Calu3 (cell line): ENCODE measurements at regions not wholly inside any gene's neighbourhood (a gene's known extent, or its start where the extent isn't known, plus 50 kb on each side); places are given as distances from the start of the nearest gene placed in this dataset.

Experiments used
- BruUV-seq: library from RNA; stranded (reverse); fragments of 400-500 nt; replicated peaks from 2 replicates; lab custom pipeline; 2021; lab: Mats Ljungman, UMichigan
- CTCF ChIA-PET: fragments of 300-600 bp; sonication (Branson Sonifier 250); formaldehyde crosslinking; loops from one replicate; lab custom pipeline; 2022; ENCODE audit warnings: antibody characterized with exemption; lab: Charles Lee
- DNase-seq: peaks from one replicate; pipeline ENCODE4 v3.0.0; 2022
- H3K27ac Mint-ChIP-seq: one replicate; pipeline ENCODE4 v1.8.0; 2022; ENCODE audit warnings: mixed read lengths; ENCODE audit not compliant: unreplicated experiment
- H3K27me3 Mint-ChIP-seq: one replicate; pipeline ENCODE4 v1.8.0; 2022; ENCODE audit warnings: mixed read lengths; ENCODE audit not compliant: unreplicated experiment
- H3K36me3 Mint-ChIP-seq: one replicate; pipeline ENCODE4 v1.8.0; 2022; ENCODE audit warnings: mild to moderate bottlenecking, moderate library complexity, mixed read lengths; ENCODE audit not compliant: insufficient read depth, unreplicated experiment
- H3K4me1 Mint-ChIP-seq: one replicate; pipeline ENCODE4 v1.8.0; 2022; ENCODE audit warnings: mild to moderate bottlenecking, low read depth, mixed read lengths; ENCODE audit not compliant: unreplicated experiment
- H3K4me3 Mint-ChIP-seq: one replicate; pipeline ENCODE4 v1.8.0; 2022; ENCODE audit warnings: mild to moderate bottlenecking, low read depth, moderate library complexity, mixed read lengths; ENCODE audit not compliant: unreplicated experiment
- H3K9me3 Mint-ChIP-seq: one replicate; pipeline ENCODE4 v1.8.0; 2022; ENCODE audit warnings: low read depth, mixed read lengths; ENCODE audit not compliant: unreplicated experiment
- intact Hi-C: fragments of 100-400 bp; cut with micrococcal nuclease; formaldehyde crosslinking; loops from one replicate; pipeline ENCODE4 v1.10.0; 2022; ENCODE audit not compliant: unreplicated experiment
- TF ChIP-seq, protein P1 (sequence below): fragments of 200-600 bp; IDR thresholded peaks from one replicate; pipeline ENCODE4 v1.8.0; 2022; ENCODE audit warnings: antibody characterized with exemption; ENCODE audit not compliant: unreplicated experiment

DNA sequence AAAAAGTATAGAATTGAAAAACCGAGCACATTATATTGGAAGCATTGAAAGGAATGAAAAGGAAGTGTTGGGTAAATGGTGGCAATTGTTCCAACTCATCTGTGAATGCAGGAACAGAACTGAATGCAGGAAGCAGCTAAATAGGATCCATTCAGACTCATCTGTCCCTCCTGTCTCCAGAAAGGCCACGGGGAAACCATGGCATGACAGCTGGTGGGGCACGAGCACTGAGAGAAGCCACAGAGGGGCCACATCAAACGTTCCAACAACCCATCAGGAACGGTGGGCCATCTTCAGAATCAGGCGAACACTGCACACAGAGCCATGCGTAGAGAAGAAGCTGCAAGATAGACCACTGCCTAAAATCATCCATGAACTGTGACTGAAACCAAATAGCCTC is 138.5 kb upstream of the SLC35G4 start:
- CTCF ChIA-PET = no interaction called here
- no peak overlapping the region for H3K27ac Mint-ChIP-seq
- intact Hi-C loops = no loop called here
- H3K9me3 Mint-ChIP-seq = peaks cover 2% of the 10 kb centered on the region
- no TSS peak for BruUV-seq
- no peak for DNase-seq
- H3K4me3 Mint-ChIP-seq = no peak overlapping the region
- TF ChIP-seq, protein P1, sequence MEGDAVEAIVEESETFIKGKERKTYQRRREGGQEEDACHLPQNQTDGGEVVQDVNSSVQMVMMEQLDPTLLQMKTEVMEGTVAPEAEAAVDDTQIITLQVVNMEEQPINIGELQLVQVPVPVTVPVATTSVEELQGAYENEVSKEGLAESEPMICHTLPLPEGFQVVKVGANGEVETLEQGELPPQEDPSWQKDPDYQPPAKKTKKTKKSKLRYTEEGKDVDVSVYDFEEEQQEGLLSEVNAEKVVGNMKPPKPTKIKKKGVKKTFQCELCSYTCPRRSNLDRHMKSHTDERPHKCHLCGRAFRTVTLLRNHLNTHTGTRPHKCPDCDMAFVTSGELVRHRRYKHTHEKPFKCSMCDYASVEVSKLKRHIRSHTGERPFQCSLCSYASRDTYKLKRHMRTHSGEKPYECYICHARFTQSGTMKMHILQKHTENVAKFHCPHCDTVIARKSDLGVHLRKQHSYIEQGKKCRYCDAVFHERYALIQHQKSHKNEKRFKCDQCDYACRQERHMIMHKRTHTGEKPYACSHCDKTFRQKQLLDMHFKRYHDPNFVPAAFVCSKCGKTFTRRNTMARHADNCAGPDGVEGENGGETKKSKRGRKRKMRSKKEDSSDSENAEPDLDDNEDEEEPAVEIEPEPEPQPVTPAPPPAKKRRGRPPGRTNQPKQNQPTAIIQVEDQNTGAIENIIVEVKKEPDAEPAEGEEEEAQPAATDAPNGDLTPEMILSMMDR = no peak
- H3K27me3 Mint-ChIP-seq = peaks cover 14% of the 10 kb centered on the region
- H3K36me3 Mint-ChIP-seq = no peaks in the 10 kb centered on the region
- no peaks in the 10 kb centered on the region for H3K4me1 Mint-ChIP-seq

DNA sequence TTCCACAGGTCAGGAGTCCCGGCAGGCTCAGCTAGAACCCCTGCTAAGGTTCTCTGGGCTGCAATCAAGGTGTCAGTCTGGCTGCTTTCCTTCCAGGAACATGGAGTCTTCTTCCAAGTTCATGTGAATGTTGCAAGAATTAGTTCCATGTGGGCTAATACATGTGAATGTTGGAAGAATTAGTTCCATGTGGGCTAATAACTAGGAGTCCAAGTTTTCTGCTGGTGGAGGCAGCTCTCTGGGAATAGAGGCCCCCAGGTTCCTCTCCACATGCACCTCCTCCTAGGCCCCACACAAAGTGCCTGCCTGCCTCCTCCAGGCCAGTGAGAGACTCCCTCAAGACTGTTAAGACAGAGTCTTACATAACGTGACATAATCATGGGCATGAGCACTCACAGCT is 140.8 kb upstream of the SLC35G4 start:
- CTCF ChIA-PET = no interaction called here
- no peak overlapping the region for H3K27ac Mint-ChIP-seq
- intact Hi-C loops = no loop called here
- no peak overlapping the region for H3K4me3 Mint-ChIP-seq
- BruUV-seq = no TSS peak
- no peak for DNase-seq
- H3K27me3 Mint-ChIP-seq = peaks cover 15% of the 10 kb centered on the region
- TF ChIP-seq, protein P1 = no peak
- H3K4me1 Mint-ChIP-seq = no peaks in the 10 kb centered on the region
- H3K9me3 Mint-ChIP-seq = no peaks in the 10 kb centered on the region
- H3K36me3 Mint-ChIP-seq = no peaks in the 10 kb centered on the region

DNA sequence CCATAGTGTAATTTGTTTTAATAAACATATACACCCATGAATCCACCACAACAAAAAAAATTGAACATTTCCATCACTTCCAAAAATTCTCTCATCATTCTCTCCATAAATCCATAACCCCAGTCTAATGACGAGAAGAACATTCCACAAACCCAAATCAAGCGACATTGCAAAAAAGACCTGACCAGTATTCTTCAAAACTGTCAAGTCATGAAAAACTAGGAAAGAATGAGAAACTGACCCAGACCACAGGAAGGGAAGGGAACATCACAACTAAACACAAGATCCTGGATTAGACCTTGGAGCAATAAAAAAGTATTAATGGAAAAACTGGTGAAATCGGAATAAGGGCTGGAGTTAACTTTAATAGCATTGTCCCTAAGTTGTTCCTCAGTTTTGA is 141.3 kb upstream of the SLC35G4 start:
- Mint-ChIP-seq H3K4me1 (no peaks in the 10 kb centered on the region), H3K9me3 (no peaks in the 10 kb centered on the region), H3K27me3 (peaks cover 15% of the 10 kb centered on the region), H3K36me3 (no peaks in the 10 kb centered on the region), H3K4me3 (no peak overlapping the region), H3K27ac (no peak overlapping the region)
- no TSS peak for BruUV-seq
- TF ChIP-seq, protein P1 = no peak
- intact Hi-C loops = no loop called here
- CTCF ChIA-PET = no interaction called here
- DNase-seq = no peak

DNA sequence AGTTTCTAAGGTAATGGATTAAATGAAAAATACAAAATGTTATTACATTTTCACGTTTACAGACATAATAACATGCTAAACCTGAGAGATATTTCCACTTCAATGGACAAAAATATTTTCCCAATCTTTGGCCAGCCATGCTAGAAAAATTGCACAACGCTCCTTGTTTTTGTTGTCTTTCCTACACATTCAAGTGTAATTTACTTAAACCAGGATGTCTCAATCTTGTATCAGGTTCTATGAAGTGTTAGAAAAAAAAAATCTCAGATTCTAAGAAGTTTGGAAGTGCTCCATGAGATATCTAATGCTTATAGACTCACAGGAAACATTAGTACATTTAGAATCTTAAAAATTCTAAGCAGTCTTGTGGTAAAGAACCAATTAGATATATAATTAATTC is 141.8 kb upstream of the SLC35G4 start:
- H3K36me3 Mint-ChIP-seq = no peaks in the 10 kb centered on the region
- BruUV-seq = no TSS peak
- TF ChIP-seq, protein P1 = no peak
- H3K27me3 Mint-ChIP-seq = peaks cover 20% of the 10 kb centered on the region
- no peak for DNase-seq
- H3K4me1 Mint-ChIP-seq = no peaks in the 10 kb centered on the region
- CTCF ChIA-PET = no interaction called here
- H3K27ac Mint-ChIP-seq = no peak overlapping the region
- H3K9me3 Mint-ChIP-seq = no peaks in the 10 kb centered on the region
- intact Hi-C loops = no loop called here
- H3K4me3 Mint-ChIP-seq = no peak overlapping the region

DNA sequence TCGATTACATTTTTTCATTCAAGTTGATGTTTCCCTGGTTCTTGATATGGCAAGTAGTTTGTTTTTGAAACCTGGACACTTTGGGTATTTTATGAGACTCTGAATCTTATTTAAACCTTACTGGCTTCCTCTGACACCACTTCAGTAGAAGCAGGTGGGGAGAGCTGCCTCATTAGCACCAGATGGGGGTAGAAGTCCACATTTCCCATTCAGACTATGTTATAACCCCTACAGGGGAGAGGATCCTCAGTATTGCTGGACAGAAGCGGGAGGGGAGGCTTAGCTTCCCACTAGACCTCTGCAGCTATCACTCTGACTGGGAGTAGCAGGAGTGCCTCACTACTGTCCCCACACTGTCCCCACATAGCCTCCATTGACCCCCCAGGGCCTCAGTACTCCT is 145.3 kb upstream of the SLC35G4 start:
- intact Hi-C loops = no loop called here
- Mint-ChIP-seq H3K9me3 (no peaks in the 10 kb centered on the region), H3K27me3 (peaks cover 30% of the 10 kb centered on the region), H3K4me1 (no peaks in the 10 kb centered on the region), H3K4me3 (no peak overlapping the region), H3K36me3 (no peaks in the 10 kb centered on the region), H3K27ac (no peak overlapping the region)
- CTCF ChIA-PET = no interaction called here
- BruUV-seq = no TSS peak
- DNase-seq = no peak
- TF ChIP-seq, protein P1 = no peak
